CD4-positive, alpha-beta T cell (primary cell): ENCODE measurements at regions not wholly inside any gene's neighbourhood (a gene's known extent, or its start where the extent isn't known, plus 50 kb on each side); places are given as distances from the start of the nearest gene placed in this dataset.

Experiments
- ATAC-seq: fragments of 200-7000 bp; cut with Tn5 transposase; one replicate; pipeline ENCODE4 v1.10.0; 2022; ENCODE audit warnings: mild to moderate bottlenecking; ENCODE audit not compliant: poor library complexity
- CTCF ChIA-PET: fragments of 350-600 bp; sonication (Branson Sonifier 250); formaldehyde crosslinking; loops from one replicate; lab custom pipeline; 2021; ENCODE audit warnings: antibody characterized with exemption, inconsistent platforms; lab: Charles Lee
- POLR2A ChIA-PET: fragments of 350-600 bp; sonication (Branson Sonifier 250); formaldehyde crosslinking; loops from one replicate; lab custom pipeline; 2021; ENCODE audit warnings: antibody characterized with exemption, inconsistent platforms; lab: Charles Lee
- DNase-seq, 14 experiments: peaks; one replicate each; pipeline ENCODE4 v3.0.0-alpha.2; 2013 to 2020; ENCODE audit warnings: mixed read lengths in 2 of 14
- H3K27ac ChIP-seq, 2 donors: one replicate each; pipeline versions ENCODE4 v1.5.1 to v1.7.0; 2013; ENCODE audit warnings: low read length in 2 of 2, low read depth in 1 of 2, mild to moderate bottlenecking in 1 of 2
- H3K27me3 ChIP-seq, 2 experiments: 1 replicate in 1 of 2; 2 replicates in 1 of 2; pipeline versions ENCODE4 v1.6.1 to v1.7.0; 2013; ENCODE audit warnings: low read length in 2 of 2, control low read depth in 1 of 2, mild to moderate bottlenecking in 1 of 2, moderate library complexity in 1 of 2; ENCODE audit not compliant: insufficient read depth in 2 of 2, control insufficient read depth in 1 of 2
- H3K36me3 ChIP-seq: one replicate; pipeline ENCODE4 v1.6.1; 2013; ENCODE audit warnings: low read length, control low read depth; ENCODE audit not compliant: insufficient read depth
- H3K4me1 ChIP-seq: one replicate; pipeline ENCODE4 v1.6.1; 2013; ENCODE audit warnings: low read length, control low read depth; ENCODE audit not compliant: insufficient read depth
- H3K4me3 ChIP-seq: one replicate; pipeline ENCODE4 v1.5.1; 2013; ENCODE audit warnings: mild to moderate bottlenecking, low read length, moderate library complexity
- H3K9me3 ChIP-seq, 2 experiments: 1 replicate in 1 of 2; 2 replicates in 1 of 2; pipeline versions ENCODE4 v1.6.1 to v1.7.0; 2013; ENCODE audit warnings: low read length in 2 of 2, mild to moderate bottlenecking in 2 of 2, control low read depth in 1 of 2, moderate library complexity in 1 of 2; ENCODE audit not compliant: control insufficient read depth in 1 of 2, insufficient read depth in 1 of 2
- H3K27ac Mint-ChIP-seq: one replicate; pipeline ENCODE4 v1.8.0; 2020; ENCODE audit warnings: mixed read lengths
- H3K27me3 Mint-ChIP-seq: one replicate; pipeline ENCODE4 v1.8.0; 2021; ENCODE audit warnings: mixed read lengths
- H3K36me3 Mint-ChIP-seq: one replicate; pipeline ENCODE4 v1.8.0; 2021; ENCODE audit warnings: low read depth, mixed read lengths
- H3K4me1 Mint-ChIP-seq: one replicate; pipeline ENCODE4 v1.8.0; 2021; ENCODE audit warnings: low read depth, mixed read lengths
- H3K4me3 Mint-ChIP-seq: one replicate; pipeline ENCODE4 v1.8.0; 2020; ENCODE audit warnings: mild to moderate bottlenecking, mixed read lengths
- H3K9me3 Mint-ChIP-seq: one replicate; pipeline ENCODE4 v1.8.0; 2020; ENCODE audit warnings: mixed read lengths
- intact Hi-C, 2 experiments: fragments of 100-400 bp; cut with DNase I in 1 of 2; cut with micrococcal nuclease in 1 of 2; formaldehyde crosslinking; loops; one replicate each; pipeline versions ENCODE4 v1.15.1 to v1.9.0; 2023 to 2025; cut with DNase I, micrococcal nuclease
- TF ChIP-seq, protein P1 (sequence below): fragments of 200-600 bp; IDR thresholded peaks from one replicate; pipeline ENCODE4 v1.8.0; 2022; ENCODE audit warnings: antibody characterized with exemption, mild to moderate bottlenecking

DNA sequence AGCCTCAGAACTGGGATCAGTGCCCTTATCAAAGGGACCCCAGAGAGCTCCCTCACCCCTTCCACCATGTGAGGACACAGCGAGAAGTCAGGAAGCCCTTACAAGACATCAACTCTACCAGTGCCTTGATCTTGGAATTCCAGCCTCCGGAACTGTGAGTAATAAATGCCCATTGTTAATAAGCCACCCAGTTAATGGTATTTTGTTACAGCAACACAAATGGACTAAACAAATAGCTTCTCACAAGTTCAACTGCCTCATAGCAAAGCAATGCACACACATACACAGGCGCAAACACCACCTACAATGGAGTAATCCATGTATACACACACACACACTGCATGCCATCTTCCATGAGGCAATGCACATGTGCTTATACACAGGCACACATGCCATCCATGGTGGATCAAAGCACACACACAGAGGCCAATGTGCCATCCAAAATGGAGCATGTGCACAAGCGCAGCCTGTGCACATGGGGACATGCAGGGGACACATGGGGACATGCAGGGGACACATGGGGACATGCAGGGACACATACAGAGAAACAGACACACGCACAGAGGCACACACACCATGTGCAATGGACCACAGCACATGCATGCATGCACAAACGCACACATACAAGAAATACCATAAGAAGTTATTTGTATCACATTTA is 137.6 kb upstream of the TBL1X start:
- no peak for DNase-seq
- TF ChIP-seq, protein P1, sequence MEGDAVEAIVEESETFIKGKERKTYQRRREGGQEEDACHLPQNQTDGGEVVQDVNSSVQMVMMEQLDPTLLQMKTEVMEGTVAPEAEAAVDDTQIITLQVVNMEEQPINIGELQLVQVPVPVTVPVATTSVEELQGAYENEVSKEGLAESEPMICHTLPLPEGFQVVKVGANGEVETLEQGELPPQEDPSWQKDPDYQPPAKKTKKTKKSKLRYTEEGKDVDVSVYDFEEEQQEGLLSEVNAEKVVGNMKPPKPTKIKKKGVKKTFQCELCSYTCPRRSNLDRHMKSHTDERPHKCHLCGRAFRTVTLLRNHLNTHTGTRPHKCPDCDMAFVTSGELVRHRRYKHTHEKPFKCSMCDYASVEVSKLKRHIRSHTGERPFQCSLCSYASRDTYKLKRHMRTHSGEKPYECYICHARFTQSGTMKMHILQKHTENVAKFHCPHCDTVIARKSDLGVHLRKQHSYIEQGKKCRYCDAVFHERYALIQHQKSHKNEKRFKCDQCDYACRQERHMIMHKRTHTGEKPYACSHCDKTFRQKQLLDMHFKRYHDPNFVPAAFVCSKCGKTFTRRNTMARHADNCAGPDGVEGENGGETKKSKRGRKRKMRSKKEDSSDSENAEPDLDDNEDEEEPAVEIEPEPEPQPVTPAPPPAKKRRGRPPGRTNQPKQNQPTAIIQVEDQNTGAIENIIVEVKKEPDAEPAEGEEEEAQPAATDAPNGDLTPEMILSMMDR: no peak
- H3K27ac Mint-ChIP-seq: no peak overlapping the region
- no peaks in the 10 kb centered on the region for H3K27me3 ChIP-seq
- no peaks in the 10 kb centered on the region for H3K27me3 Mint-ChIP-seq
- no peaks in the 10 kb centered on the region for H3K36me3 ChIP-seq
- no peaks in the 10 kb centered on the region for H3K36me3 Mint-ChIP-seq
- POLR2A ChIA-PET: no interaction called here
- H3K4me3 ChIP-seq: no peak overlapping the region
- intact Hi-C loops: no loop called here
- ATAC-seq: no peak
- no peaks in the 10 kb centered on the region for H3K4me1 Mint-ChIP-seq
- H3K9me3 ChIP-seq: no peaks in the 10 kb centered on the region
- H3K9me3 Mint-ChIP-seq: no peaks in the 10 kb centered on the region
- CTCF ChIA-PET: no interaction called here
- H3K4me3 Mint-ChIP-seq: no peak overlapping the region
- H3K4me1 ChIP-seq: no peaks in the 10 kb centered on the region
- no peak overlapping the region for H3K27ac ChIP-seq

DNA sequence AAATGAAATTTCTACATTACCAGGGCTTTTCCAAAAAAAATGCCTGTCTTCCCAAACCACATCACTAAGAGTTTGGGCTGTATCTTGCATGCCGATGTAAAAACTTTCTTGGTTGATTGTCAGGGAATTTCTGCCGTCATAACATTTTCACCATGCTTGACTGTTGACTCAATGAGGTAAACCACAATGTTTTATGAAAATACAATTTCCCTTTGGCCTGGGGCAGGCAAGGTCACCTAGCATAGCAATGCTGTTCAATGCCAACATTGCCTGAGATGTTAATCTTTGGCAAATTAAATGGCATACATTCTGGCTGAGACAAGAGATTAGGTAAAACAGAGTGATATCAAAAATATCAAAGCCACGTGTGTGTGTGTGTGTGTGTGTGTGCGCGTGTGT is 137.1 kb upstream of the TBL1X start:
- Histone ChIP-seq H3K9me3 (no peaks in the 10 kb centered on the region), H3K27me3 (no peaks in the 10 kb centered on the region), H3K36me3 (no peaks in the 10 kb centered on the region), H3K4me3 (no peak overlapping the region), H3K27ac (no peak overlapping the region), H3K4me1 (no peaks in the 10 kb centered on the region)
- intact Hi-C loops: no loop called here
- TF ChIP-seq, protein P1: no peak
- DNase-seq (no peak), ATAC-seq (no peak)
- Mint-ChIP-seq H3K4me3 (no peak overlapping the region), H3K36me3 (no peaks in the 10 kb centered on the region), H3K9me3 (no peaks in the 10 kb centered on the region), H3K27me3 (no peaks in the 10 kb centered on the region), H3K4me1 (no peaks in the 10 kb centered on the region), H3K27ac (no peak overlapping the region)
- ChIA-PET CTCF (interaction anchor here (2.0 kb wide), 1 partner anchor 15 kb away, joined by 4 read pairs; no protein-coding TSS in a partner anchor), POLR2A (no interaction called here)

DNA sequence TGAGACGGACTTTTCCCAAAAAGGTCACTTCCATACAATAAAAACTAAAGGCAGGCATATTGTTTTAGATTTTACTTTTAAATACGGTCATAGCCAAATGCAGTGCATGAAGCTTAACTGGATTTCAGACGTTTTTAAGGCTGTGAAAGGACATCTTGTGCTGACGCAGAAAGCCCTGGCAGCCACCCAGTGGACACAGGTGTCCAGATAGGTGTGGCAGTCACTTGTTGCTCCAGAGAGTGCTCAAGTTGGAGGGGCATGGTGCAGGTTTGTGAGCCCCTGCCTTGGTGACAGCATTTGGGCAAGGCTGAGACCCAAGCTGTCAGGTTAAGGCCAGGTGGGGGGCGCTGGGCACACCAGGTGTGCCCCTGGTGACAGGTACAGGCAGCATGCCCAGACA is 135.8 kb upstream of the TBL1X start:
- no peaks in the 10 kb centered on the region for H3K27me3 ChIP-seq
- no peaks in the 10 kb centered on the region for H3K9me3 ChIP-seq
- no peaks in the 10 kb centered on the region for H3K27me3 Mint-ChIP-seq
- no peak overlapping the region for H3K4me3 Mint-ChIP-seq
- intact Hi-C loops: no loop called here
- DNase-seq (no peak), ATAC-seq (no peak)
- no peak overlapping the region for H3K27ac ChIP-seq
- ChIA-PET POLR2A (no interaction called here), CTCF (interaction anchor here (2.0 kb wide), 1 partner anchor 16 kb away, joined by 4 read pairs; no protein-coding TSS in a partner anchor)
- H3K4me1 Mint-ChIP-seq: no peaks in the 10 kb centered on the region
- H3K4me3 ChIP-seq: no peak overlapping the region
- H3K9me3 Mint-ChIP-seq: no peaks in the 10 kb centered on the region
- H3K4me1 ChIP-seq: no peaks in the 10 kb centered on the region
- no peaks in the 10 kb centered on the region for H3K36me3 Mint-ChIP-seq
- TF ChIP-seq, protein P1: no peak
- H3K36me3 ChIP-seq: no peaks in the 10 kb centered on the region
- no peak overlapping the region for H3K27ac Mint-ChIP-seq
